ENCODE measurements at regions not wholly inside any gene's neighbourhood (a gene's known extent, or its start where the extent isn't known, plus 50 kb on each side); places are given as distances from the start of the nearest gene placed in this dataset.
"Not testable (repeated sequence)": the region's sequence is repeated elsewhere in the genome, so short reads cannot be mapped to it uniquely, and the experiment has no call there.

DNA sequence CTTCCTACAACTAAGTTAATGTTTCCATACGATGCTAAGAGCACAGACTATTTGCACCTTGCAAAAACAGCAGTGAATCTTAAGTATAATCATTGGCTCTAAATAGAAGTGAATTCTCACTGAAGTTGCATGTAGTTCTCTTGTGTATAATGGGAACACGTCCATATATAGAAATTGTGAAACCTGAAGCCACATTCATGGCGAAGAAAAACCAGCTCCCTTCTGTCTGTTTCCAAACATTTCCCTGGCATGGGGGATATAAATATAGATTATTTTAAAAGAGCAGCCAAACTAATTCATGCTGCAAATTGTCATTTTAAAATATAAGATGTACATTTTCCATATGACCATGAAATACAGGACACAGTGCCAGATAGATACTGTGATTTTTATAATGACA lies 71.1 kb downstream of the TRAM1L1 start:
- DNase-seq (ENCODE audit: low spot score) = no peak

DNA sequence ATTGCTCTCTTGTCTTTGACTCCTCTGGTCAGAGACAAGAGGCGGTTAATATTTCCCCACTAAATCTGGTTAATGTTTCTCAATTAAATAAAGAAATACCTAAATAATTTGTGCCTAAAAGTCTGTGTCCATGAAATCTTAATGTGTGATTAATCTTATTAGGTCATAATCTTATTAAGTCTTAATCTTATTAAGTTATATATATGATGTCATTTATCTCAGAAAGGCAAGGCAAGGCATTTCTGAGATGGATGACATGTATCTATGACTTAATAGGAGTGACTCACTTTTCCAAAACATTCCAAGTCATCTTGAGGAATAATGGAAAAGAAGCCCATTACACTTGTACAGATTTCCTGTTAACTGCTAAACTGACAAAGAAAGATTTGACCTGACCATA lies 74.7 kb downstream of the TRAM1L1 start:
- DNase-seq (ENCODE audit: low spot score) = no peak

DNA sequence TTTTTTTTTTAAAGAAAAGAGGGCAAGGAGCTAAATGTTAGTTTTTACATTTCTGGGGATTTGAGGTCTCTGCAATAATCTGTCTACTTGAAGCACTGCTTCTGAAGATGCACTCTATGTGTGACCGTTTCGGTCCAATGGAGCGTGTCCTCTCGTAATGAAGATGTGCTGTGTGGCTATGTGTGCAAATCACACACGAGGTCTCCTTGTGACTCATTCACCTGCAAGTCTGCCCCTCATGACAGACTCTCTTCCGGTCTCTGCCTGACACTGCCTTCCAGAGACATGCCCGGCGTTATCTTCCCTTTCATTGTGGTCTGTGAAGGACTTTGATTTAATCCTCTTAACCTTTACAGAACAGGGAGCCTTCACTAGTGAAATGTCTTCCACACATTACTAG lies 84.3 kb downstream of the TRAM1L1 start:
- no peak for DNase-seq (ENCODE audit: low spot score)

DNA sequence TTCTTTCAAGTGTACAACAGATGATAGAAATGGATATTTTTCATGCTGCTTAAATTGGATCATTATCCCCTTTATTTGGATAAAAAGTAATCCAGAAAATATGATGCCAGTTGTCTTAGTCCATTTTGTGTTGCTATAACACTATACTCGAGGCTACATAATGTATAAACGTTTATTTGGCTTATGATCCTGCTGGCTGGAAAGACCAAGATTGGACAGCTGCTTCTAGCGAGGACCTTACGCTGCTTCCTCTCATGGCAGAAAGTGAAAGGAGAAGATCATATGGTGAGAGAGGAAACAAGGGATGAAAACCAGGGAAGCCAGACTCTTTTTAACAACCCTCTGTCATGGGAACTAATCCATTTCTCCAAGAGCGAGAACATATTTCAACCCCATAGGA lies 102.7 kb downstream of the TRAM1L1 start:
- DNase-seq (ENCODE audit: low spot score) = no peak

DNA sequence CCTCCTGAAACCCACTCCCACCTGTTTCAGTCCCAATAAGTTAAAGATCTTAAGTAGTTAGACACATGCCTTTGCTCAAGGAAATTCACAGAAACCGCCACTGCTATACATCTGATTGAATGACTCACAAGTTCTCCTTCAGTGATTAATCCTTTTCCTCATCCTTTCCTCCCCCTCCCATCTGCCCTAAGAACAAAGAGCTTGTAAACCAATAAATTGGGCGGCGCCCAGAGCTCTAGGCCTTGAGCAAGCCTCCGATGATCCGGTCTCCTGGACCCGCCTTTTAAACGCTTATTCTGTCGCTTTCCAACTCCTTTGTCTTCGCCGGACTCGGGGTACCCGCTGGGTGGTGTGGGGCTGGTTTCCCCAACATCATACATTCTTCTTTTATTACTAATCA lies 104.9 kb downstream of the TRAM1L1 start:
- DNase-seq (ENCODE audit: low spot score) = not testable (repeated sequence)

DNA sequence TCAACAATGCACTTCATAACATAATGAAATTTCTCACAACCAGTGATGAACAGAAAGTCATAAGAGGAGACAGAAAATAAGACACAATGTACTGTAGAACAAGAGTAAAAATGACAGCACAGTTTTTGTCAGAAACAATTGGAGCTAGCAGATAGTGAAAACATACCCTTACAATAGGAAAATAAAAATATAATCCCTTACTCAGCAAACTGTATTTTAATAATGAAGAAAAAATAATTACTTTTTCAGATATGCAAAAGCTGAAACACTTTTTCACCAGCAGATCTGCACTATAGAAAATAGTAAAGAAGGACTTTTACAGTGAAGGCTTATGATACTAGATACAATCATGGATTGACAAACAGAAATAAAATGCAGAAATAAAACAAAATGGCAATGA lies 126.3 kb downstream of the TRAM1L1 start:
- no peak for DNase-seq (ENCODE audit: low spot score)

DNA sequence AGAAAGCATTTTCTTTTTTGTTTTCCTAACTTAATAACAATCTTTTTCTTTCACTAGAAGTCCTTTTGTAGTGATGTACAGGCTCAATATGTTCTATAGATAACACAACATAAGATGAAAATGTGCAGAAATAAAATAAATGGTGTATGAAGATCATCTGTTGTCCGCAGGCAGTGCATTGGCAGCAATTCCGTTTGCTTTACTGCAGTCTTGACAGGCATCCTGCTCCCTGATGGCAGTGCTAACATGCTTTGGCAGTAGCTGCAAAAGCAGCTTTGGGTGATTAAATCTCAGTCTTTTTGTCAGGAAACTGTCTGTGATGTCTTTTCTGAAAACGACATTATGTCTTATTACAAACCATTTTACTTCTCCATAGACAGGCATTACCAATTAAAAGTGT lies 131.4 kb downstream of the TRAM1L1 start:
- no peak for DNase-seq (ENCODE audit: low spot score)

DNA sequence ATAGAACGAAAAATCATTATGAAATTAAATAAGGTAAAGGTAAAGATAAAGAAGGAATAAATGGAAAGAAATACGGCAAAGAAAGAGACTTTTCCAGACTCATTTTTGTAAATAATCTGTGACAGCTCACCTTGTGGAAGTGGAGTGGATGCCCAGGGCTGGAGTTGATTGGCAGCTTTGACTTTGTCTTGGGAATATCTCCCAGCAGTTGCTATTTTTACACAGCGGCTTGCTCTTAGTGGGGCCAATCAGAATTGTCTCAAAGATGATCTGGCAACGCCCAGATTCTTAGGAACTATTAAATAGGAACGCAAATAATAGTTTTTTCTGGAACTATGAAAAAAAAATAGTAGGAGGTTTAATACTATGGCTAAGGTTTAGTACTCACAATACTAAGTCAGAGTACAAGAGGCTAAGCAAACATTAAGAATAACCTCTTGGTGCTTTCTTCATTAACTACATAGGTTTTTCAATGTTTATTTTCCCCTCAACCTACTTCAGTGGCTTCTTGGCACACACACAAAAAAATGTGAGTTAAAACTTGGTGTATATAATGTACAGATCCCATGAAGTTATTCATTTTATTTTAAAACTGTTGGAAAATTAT lies 132.7 kb downstream of the TRAM1L1 start:
- DNase-seq (ENCODE audit: low spot score) = no peak

DNA sequence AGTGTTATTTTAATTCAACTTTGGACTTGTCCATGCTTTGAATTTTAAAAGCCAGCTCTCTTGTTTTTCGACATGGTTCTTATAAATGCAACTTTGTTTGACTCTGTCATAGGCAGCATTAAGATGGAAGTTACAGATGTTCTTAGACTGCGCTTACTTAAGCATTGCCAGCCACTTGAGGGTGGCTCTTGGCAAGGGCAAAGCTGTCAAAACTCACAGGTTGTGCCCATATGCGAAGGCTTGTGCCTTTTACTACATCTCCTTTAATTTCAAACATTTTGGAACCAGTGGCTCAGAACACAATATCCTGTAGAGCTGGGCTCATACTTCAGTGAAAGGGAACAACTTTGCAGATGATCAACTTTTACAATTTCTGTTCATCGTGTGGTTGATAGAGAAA lies 135.5 kb downstream of the TRAM1L1 start:
- DNase-seq (ENCODE audit: low spot score) = no peak

DNA sequence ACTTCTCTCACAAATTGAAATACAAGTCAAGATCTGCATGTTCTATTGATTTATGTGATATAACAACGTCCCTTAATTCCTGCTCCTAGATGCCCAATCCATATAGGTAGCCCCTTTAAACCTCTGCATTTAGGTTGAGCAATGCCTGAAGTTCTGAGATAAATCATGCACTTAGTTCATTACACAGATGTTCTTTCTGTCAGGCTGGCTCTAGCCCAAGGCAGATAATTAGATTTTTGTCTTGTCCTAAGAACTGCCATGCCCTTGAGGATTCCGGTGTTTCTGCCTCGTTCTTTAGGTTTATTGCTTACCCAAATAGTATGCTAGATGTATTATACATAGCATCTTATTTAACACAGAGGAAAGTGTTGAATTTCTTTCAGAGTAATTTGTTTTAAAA lies 143.1 kb downstream of the TRAM1L1 start:
- DNase-seq (ENCODE audit: low spot score) = no peak

DNA sequence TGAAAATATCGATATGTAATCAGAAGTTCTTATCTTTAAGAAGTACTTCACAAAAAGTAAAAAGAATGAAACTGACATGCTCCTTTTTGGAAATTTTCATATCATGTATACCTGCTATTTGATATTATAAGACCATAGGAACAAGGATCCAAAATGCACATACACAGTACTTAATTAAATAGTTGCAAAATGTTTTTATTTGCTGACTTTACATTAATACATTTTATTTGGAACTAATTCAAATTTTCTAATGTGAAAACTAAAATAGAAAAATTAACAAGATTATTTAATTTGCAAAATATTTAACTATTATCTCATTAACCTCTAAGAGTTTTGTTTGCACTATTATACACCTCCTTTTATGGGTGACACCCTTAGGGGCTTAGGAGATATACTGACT lies 155.0 kb downstream of the TRAM1L1 start:
- DNase-seq (ENCODE audit: low spot score) = no peak

DNA sequence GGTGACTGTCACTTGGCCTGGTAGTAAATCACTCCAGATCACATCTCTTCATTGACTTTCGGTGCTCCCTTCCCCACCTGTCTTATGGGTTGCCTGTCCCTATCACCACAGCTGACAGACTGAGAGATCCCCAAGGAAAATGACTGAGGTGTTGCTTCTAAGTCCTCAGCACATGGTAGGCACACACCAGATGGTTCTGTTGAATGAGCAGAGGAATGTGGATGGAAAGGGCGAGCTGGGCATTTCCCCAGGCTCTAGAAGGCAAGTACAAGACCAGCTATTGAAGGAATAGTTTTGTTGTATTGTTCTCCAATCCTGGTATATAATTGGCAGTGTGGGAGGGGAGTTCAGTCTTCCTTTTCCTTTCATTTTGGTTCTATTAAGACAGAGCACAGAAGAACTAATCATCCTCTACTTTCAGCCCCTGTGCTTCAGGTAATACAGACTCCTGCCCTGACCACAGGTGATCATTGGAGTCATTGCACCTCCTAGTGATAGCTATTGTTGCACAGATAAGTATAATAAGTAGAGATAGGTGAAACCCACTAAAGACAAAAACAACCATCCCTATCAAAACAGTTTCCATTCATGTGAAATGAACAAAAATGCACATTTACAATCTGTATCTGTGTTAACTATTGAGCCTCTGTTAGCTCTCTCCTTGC lies 158.6 kb downstream of the TRAM1L1 start:
- DNase-seq (ENCODE audit: low spot score) = no peak

DNA sequence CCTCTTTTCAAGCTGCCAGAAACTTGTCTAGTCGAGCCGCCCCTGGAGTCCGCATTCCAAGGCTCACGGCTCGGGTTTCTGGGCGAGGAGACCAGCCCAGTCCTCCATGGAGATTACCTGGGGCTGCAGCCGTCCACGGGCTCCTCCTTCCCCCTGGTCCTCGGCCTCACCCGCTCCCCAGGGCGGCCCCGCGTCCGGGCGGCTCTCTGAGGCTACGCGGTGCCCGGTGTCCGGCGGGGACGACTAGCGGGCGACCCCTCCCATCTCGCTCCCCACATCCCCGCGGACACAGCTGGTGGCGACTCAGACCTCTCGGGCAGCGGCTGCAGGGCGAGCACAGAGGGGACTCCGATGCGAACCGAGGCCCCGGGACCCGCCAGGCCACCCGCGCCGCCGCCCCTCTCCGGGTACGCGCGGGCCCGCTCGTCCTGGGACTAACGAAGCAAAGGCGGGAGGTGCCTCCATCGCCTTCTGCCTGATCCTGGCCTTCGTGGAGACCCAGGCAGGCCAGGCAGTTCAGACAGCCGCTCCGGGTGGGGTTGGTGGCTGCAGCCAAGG lies 159.4 kb downstream of the TRAM1L1 start:
- no peak for DNase-seq (ENCODE audit: low spot score)

DNA sequence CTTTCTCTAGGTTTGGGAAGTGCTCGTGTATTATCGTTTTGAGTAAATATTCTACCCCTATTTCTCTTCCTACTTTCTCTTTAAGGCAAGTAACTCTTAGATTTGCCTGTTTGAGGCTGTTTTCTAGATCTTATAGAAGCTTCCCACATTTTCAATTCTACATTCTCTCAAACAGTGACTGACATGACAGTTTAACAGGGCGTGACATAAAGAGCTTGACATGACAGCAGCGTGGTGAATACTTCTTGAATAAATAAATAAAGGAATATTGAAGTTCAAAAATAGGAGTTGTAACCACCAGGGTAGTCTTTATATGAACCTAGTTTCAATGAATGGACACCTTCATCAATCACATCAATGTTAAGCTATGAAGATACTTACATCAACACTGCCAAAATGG lies 162.0 kb downstream of the TRAM1L1 start:
- no peak for DNase-seq (ENCODE audit: low spot score)

DNA sequence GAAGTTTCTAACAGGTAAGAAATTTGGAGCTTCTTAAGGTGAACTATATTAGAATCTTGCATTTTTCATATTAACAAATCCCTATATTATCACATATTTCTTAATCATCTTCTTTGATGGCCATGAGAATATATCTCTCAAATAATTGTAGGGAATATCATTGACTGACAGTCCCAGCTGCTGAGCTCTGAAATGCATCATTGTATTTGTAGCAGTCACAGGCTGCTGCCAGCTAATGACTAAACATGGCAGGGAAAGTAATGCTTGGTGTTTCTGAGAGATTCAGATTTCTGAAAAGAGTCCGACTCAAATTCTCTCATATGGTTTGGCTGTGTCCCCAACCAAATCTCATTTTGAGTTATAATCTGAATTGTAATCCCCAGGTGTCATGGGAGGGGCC lies 171.9 kb downstream of the TRAM1L1 start:
- DNase-seq (ENCODE audit: low spot score) = no peak

DNA sequence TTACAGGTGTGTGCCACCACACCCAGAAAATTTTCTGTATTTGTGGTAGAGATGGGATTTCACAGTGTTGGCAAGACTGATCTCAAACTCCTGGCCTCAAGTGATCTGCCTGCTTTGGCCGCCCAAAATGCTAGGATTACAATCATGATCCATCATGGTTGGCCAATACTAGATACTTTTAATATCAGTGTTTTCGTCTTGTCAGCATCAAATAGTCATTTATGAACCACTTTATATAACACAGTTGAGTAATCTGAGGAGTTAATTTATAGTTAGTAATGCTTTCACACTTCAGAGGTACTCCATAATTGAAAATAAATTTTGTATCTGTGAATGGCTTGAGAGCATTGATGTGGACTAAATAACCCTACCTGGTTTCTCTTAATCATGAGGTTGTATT lies 178.6 kb downstream of the TRAM1L1 start:
- DNase-seq (ENCODE audit: low spot score) = no peak

DNA sequence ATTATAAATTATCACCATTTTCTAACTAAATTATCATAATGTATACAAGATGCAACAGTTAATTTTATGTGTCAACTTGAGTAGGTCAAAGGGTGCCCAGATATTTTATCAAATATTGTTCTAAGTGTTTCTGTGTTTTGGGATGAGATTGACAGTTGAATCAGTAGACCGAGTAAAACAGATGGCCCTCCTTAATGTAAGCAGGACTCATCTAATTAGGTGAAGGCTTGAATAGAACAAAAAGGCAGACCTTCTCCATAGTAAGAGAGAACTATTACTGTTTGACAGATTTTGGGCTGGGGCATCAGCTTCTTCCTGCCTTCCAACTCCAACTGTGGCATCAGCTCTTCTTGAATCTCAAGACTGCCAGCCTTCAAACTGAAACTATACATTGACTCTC lies 185.8 kb downstream of the TRAM1L1 start:
- no peak for DNase-seq (ENCODE audit: low spot score)

DNA sequence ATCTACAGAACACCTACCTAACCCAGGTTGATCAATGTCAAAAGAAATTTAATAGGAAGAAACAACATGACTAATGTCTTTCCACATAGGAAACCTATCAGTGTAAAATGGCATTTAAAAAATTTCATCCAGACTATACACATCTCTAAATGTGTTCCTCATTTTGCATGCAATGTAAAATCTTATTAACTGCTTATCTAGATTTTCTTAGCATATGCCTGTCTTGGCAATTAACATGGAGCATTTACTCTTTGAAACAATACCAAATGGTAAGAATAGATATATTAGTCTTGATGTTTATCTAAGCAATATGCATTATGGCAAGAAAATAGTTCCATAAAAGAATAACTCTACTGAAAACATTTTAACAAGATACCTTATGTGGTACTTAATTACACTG lies 199.8 kb downstream of the TRAM1L1 start:
- DNase-seq (ENCODE audit: low spot score) = no peak

DNA sequence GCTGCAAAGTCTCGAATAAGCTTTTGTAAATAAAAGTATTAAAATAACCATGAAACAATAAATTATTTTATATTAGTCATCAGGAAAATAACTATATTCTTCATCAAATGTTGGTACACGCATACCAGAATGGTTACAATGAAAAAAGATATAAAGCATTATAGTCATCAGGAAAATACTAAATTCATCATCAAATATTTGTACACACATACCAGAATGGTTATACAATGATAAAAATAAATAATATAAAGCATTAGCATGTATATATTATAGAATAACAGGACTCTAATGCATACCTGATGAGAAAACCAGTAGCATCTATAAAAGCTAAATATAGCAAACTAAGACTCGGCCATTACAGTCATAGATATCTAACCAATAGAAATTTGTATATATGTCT lies 202.9 kb downstream of the TRAM1L1 start:
- DNase-seq (ENCODE audit: low spot score) = no peak

DNA sequence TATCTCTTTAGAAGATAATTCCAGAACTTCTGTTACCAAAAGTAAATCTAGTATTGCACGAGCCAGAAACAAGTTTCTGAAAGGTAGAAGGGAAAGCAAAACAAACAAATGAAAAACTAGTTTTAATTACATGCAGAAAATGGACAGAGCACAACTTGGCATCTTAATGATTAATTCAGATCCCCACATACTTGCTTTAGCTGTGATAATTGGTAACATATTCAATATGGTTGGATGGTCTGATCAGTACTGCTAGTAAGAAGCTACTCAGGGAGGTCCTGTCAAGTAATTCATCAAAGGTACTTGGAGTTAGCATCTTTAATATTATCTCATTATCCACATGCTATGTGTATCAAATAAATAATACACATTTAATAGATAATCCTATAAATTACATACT lies 204.3 kb downstream of the TRAM1L1 start:
- no peak for DNase-seq (ENCODE audit: low spot score)

DNA sequence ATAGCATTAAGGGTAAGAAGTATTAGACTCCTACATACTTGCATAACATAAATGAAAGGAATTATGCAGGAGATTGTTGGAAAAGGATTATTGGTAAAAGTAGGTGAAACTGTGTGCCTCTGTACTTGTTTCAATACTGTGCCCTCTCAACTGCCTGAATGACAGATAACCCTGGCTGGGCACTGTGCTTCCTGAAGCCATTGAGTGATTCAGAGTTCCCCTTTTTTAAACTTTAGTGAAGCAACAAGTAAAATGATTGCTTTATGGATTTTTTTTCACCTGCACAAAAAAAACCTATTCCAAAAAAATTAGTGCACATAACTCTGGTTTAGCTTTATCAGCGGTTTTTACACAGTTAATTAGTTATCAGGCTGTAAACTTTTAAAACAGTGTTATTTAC lies 204.8 kb downstream of the TRAM1L1 start:
- DNase-seq (ENCODE audit: low spot score) = no peak

DNA sequence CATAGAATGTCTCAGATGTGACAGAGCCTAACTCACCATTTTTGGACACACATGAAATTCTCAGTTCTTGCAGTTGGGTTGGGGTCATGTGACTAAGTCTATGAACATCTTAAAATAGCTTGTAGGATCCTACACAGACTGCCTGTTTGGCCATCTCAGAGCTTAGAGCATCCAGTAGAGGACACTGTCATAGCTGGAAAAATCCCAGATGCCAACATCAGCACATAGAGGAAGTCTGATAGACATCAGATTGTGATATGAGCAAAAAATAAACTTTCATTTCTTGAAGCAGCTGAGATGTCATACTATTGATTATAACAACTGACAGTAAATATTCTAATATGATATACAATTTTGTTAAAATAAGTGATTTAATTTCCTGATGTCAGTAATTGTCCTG lies 207.1 kb downstream of the TRAM1L1 start:
- no peak for DNase-seq (ENCODE audit: low spot score)

DNA sequence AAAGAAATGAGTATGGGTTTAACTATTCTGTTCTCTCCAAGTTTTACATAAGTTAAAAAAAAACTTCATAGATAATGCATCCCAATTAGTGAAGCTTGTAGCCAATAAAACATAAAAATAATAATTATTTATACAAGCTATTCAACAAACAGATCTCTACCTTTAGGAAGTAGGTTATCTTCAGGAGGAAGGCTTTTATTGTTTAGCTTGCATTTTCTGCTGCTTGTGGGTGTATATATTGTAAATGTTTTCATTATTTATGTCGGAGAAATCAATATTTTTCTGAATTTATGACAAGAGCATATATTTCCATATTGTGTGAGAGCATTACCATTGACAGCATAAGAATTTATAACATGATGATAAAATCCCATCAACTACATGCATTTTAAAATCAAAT lies 208.3 kb downstream of the TRAM1L1 start:
- DNase-seq (ENCODE audit: low spot score) = no peak

DNA sequence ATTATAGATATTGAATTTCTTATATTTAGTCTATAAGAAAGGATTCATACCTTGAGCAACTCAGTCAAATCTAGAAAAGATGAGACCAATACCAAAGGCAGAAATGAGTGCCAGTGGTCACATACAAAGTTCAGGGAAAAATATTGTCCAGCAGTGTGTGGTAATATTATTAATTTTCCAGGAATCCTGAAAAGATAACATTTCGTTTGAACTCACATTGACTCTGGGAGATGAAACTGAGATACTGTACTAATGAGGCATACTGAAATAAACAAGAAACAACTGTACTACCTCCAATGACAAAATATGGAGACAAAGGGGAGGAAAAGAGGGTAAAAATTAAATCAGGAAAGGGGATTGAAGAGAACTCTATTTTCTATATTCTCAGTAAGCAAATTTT lies 212.4 kb downstream of the TRAM1L1 start:
- DNase-seq (ENCODE audit: low spot score) = no peak

All from HuH-7.5 (cell line).